ENCODE measurements at regions not wholly inside any gene's neighbourhood (a gene's known extent, or its start where the extent isn't known, plus 50 kb on each side); places are given as distances from the start of the nearest gene placed in this dataset.

GRCh38 chr2:58928973-58929372 is 687.8 kb upstream of the FANCL start:
- TF ChIP-seq POLR2A (IDR thresholded peaks at IDR 0.05): no peak
- TF ChIP-seq CTCF (IDR thresholded peaks at IDR 0.05): no peak
